ENCODE measurements at regions not wholly inside any gene's neighbourhood (a gene's known extent, or its start where the extent isn't known, plus 50 kb on each side); places are given as distances from the start of the nearest gene placed in this dataset.
"Not testable (repeated sequence)": the region's sequence is repeated elsewhere in the genome, so short reads cannot be mapped to it uniquely, and the experiment has no call there.

DNA sequence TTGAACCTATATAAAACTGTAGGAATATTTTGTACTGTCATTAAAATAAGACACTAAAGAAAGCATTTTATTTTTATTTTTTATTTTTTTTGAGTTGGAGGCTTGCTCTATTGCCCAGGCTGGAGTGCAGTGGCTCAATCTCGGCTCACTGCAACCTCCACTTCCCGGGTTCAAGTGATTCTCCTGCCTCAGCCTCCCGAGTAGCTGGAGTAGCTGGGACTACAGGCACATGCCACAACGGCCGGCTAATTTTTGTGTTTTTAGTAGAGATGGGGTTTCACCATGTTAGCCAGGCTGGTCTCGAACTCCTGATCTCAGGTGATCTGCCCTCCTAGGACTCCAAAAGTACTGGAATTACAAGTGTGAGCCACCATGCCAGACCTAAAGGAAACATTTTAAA is 102.8 kb downstream of the XRCC2 start:
- TF ChIP-seq RFX5 (IDR thresholded peaks at IDR 0.05; ENCODE audit: low read length); YY1 (IDR thresholded peaks at IDR 0.05; ENCODE audit: low read depth); TEAD4 (IDR thresholded peaks at IDR 0.05; ENCODE audit: borderline replicate concordance, insufficient read depth); EZH2phosphoT487 (IDR thresholded peaks at IDR 0.05; ENCODE audit: borderline replicate concordance, low read depth); GATA2 (CRISPR knock-in tag; IDR thresholded peaks at IDR 0.05); POLR2AphosphoS5 (IDR thresholded peaks at IDR 0.05; ENCODE audit: low read depth, low read length); EP300 (IDR thresholded peaks at IDR 0.05; ENCODE audit: borderline replicate concordance in 1 of 2, low read depth in 1 of 2, low read length in 1 of 2); MEF2A (IDR thresholded peaks at IDR 0.05; ENCODE audit: borderline replicate concordance, low read depth); MXI1 (IDR thresholded peaks at IDR 0.05; ENCODE audit: low read depth, low read length); TCF12 (IDR thresholded peaks at IDR 0.05); REST (IDR thresholded peaks at IDR 0.05; ENCODE audit: low read depth, low read length): not testable (repeated sequence)
- TF ChIP-seq, protein P1, sequence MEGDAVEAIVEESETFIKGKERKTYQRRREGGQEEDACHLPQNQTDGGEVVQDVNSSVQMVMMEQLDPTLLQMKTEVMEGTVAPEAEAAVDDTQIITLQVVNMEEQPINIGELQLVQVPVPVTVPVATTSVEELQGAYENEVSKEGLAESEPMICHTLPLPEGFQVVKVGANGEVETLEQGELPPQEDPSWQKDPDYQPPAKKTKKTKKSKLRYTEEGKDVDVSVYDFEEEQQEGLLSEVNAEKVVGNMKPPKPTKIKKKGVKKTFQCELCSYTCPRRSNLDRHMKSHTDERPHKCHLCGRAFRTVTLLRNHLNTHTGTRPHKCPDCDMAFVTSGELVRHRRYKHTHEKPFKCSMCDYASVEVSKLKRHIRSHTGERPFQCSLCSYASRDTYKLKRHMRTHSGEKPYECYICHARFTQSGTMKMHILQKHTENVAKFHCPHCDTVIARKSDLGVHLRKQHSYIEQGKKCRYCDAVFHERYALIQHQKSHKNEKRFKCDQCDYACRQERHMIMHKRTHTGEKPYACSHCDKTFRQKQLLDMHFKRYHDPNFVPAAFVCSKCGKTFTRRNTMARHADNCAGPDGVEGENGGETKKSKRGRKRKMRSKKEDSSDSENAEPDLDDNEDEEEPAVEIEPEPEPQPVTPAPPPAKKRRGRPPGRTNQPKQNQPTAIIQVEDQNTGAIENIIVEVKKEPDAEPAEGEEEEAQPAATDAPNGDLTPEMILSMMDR (IDR thresholded peaks at IDR 0.05), result not testable (repeated sequence)
- TF ChIP-seq, protein P2, sequence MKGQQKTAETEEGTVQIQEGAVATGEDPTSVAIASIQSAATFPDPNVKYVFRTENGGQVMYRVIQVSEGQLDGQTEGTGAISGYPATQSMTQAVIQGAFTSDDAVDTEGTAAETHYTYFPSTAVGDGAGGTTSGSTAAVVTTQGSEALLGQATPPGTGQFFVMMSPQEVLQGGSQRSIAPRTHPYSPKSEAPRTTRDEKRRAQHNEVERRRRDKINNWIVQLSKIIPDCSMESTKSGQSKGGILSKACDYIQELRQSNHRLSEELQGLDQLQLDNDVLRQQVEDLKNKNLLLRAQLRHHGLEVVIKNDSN (IDR thresholded peaks at IDR 0.05; ENCODE audit: borderline replicate concordance, low read depth), result not testable (repeated sequence)
- TF ChIP-seq, protein P3, sequence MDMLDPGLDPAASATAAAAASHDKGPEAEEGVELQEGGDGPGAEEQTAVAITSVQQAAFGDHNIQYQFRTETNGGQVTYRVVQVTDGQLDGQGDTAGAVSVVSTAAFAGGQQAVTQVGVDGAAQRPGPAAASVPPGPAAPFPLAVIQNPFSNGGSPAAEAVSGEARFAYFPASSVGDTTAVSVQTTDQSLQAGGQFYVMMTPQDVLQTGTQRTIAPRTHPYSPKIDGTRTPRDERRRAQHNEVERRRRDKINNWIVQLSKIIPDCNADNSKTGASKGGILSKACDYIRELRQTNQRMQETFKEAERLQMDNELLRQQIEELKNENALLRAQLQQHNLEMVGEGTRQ (IDR thresholded peaks at IDR 0.05; ENCODE audit: borderline replicate concordance, low read depth, low read length), result not testable (repeated sequence)

All from SK-N-SH (cell line).